IMR-90 (cell line): ENCODE measurements at regions not wholly inside any gene's neighbourhood (a gene's known extent, or its start where the extent isn't known, plus 50 kb on each side); places are given as distances from the start of the nearest gene placed in this dataset.

ENCODE experiments used
- ATAC-seq: fragments of 200-7000 bp; cut with Tn5 transposase; 2 replicates; pipeline ENCODE4 v1.9.1; 2020; ENCODE audit warnings: low read depth, mild to moderate bottlenecking, moderate library complexity
- BruUV-seq: library from RNA; stranded (reverse); fragments of 400-500 nt; replicated peaks from 2 replicates; lab custom pipeline; 2021; lab: Mats Ljungman, UMichigan
- CTCF ChIA-PET: fragments of 300-600 bp; formaldehyde crosslinking; extraction: SDS; loops from one replicate; lab custom pipeline; 2021; ENCODE audit warnings: antibody characterized with exemption; lab: Yijun Ruan, JAX
- POLR2A ChIA-PET: fragments of 300-600 bp; sonication (Branson Sonifier 250); formaldehyde crosslinking; loops from one replicate; lab custom pipeline; 2022; ENCODE audit warnings: antibody characterized with exemption; ENCODE audit not compliant: unreplicated experiment; lab: Charles Lee
- DNase-seq: peaks from one replicate; pipeline ENCODE4 v3.0.0; 2013
- H2AFZ ChIP-seq: replicated peaks from 2 replicates; pipeline ENCODE3; 2013; ENCODE audit warnings: low read length, mild to moderate bottlenecking; ENCODE audit not compliant: poor library complexity
- H2AK5ac ChIP-seq: 2 replicates; pipeline ENCODE4 v1.6.1; 2013; ENCODE audit warnings: low read depth, low read length, inconsistent platforms
- H2AK9ac ChIP-seq: replicated peaks from 2 replicates; pipeline ENCODE3; 2013; ENCODE audit warnings: mild to moderate bottlenecking, low read depth, low read length, moderate library complexity; ENCODE audit not compliant: poor library complexity
- H2BK120ac ChIP-seq: 2 replicates; pipeline ENCODE4 v1.6.1; 2013; ENCODE audit warnings: low read depth, low read length, inconsistent platforms
- H2BK15ac ChIP-seq: 3 replicates; pipeline ENCODE4 v1.6.1; 2013; ENCODE audit warnings: low read depth, low read length, inconsistent platforms
- H2BK20ac ChIP-seq: 2 replicates; pipeline ENCODE4 v1.6.1; 2013; ENCODE audit warnings: low read depth, mild to moderate bottlenecking, inconsistent platforms, low read length, moderate library complexity
- H2BK5ac ChIP-seq: 2 replicates; pipeline ENCODE4 v1.6.1; 2013; ENCODE audit warnings: mild to moderate bottlenecking, low read depth, low read length, inconsistent platforms; ENCODE audit not compliant: poor library complexity, severe bottlenecking
- H3K14ac ChIP-seq: replicated peaks from 2 replicates; pipeline ENCODE4 v1.6.1; 2013; ENCODE audit warnings: low read depth, low read length, inconsistent platforms
- H3K18ac ChIP-seq: 2 replicates; pipeline ENCODE4 v1.6.1; 2013; ENCODE audit warnings: low read depth, low read length, control low read depth
- H3K23ac ChIP-seq: 2 replicates; pipeline ENCODE4 v1.6.1; 2013; ENCODE audit warnings: low read depth, low read length, inconsistent platforms
- H3K27ac ChIP-seq: 2 replicates; pipeline ENCODE4 v1.5.1; 2013; ENCODE audit warnings: mild to moderate bottlenecking, control low read depth, low read length; ENCODE audit not compliant: insufficient read depth
- H3K27me3 ChIP-seq: 2 replicates; pipeline ENCODE4 v1.6.1; 2013; ENCODE audit warnings: low read length; ENCODE audit not compliant: control insufficient read depth, insufficient read depth
- H3K36me3 ChIP-seq: 2 replicates; pipeline ENCODE4 v1.6.1; 2013; ENCODE audit warnings: low read length, mixed read lengths; ENCODE audit not compliant: control insufficient read depth, insufficient read depth
- H3K4ac ChIP-seq: 2 replicates; pipeline ENCODE4 v1.6.1; 2013; ENCODE audit warnings: low read depth, low read length, inconsistent platforms
- H3K4me1 ChIP-seq: 2 replicates; pipeline ENCODE4 v1.6.1; 2013; ENCODE audit warnings: low read length, mixed read lengths; ENCODE audit not compliant: control insufficient read depth, insufficient read depth
- H3K4me2 ChIP-seq: 2 replicates; pipeline ENCODE4 v1.6.1; 2013; ENCODE audit warnings: low read depth, mild to moderate bottlenecking, control low read depth, low read length, moderate library complexity
- H3K4me3 ChIP-seq: 2 replicates; pipeline ENCODE4 v1.5.1; 2013; ENCODE audit warnings: low read depth, mild to moderate bottlenecking, control low read depth, low read length, moderate library complexity; ENCODE audit not compliant: insufficient read depth
- H3K56ac ChIP-seq: 2 replicates; pipeline ENCODE4 v1.6.1; 2013; ENCODE audit warnings: low read length, inconsistent platforms; ENCODE audit not compliant: insufficient read depth; ENCODE audit errors: extremely low read depth
- H3K79me1 ChIP-seq, 2 experiments: 2 replicates each; pipeline ENCODE4 v1.6.1; 2013; ENCODE audit warnings: low read length in 2 of 2, inconsistent platforms in 1 of 2, low read depth in 1 of 2
- H3K9ac ChIP-seq: 2 replicates; pipeline ENCODE4 v1.6.1; 2013; ENCODE audit warnings: low read depth, low read length, control low read depth
- H3K9me1 ChIP-seq: 2 replicates; pipeline ENCODE4 v1.6.1; 2013; ENCODE audit warnings: low read length, inconsistent platforms; ENCODE audit not compliant: insufficient read depth
- H3K9me3 ChIP-seq: 2 replicates; pipeline ENCODE4 v1.6.1; 2013; ENCODE audit warnings: low read length; ENCODE audit not compliant: control insufficient read depth, insufficient read depth
- H4K20me1 ChIP-seq: 2 replicates; pipeline ENCODE4 v1.6.1; 2013; ENCODE audit warnings: low read length, inconsistent platforms; ENCODE audit not compliant: insufficient read depth
- H4K5ac ChIP-seq: 2 replicates; pipeline ENCODE4 v1.6.1; 2013; ENCODE audit warnings: mild to moderate bottlenecking, low read depth, low read length, control low read depth
- H4K8ac ChIP-seq, 2 experiments: 2 replicates each; pipeline ENCODE4 v1.6.1; 2013; ENCODE audit warnings: low read depth in 2 of 2, low read length in 2 of 2, control low read depth in 1 of 2, inconsistent platforms in 1 of 2
- H4K91ac ChIP-seq: 2 replicates; pipeline ENCODE4 v1.6.1; 2013; ENCODE audit warnings: low read depth, low read length, inconsistent platforms; ENCODE audit not compliant: insufficient read depth
- CHD1 ChIP-seq: IDR thresholded peaks from 2 replicates; pipeline ENCODE4 v1.6.1; 2012; ENCODE audit warnings: low read depth, low read length, improper control_type of control experiment
- RAD21 ChIP-seq: IDR thresholded peaks from 2 replicates; pipeline ENCODE4 v1.6.1; 2012; ENCODE audit warnings: low read length, improper control_type of control experiment
- WGBS, 2 experiments: methylation state at CpG; one replicate each; pipeline versions ENCODE4 v1.1.5 to v1.1.7; 2013; ENCODE audit warnings: missing lambda C conversion rate in 2 of 2; ENCODE audit not compliant: insufficient read length in 1 of 2; ENCODE audit errors: extremely low coverage in 2 of 2; 5-methylcytosine and 5-hydroxymethylcytosine counted together
- dilution Hi-C: fragments of 300-500 bp; cut with HindIII; formaldehyde crosslinking; loops from one replicate; pipeline ENCODE4 v1.14.3; 2018; ENCODE audit warnings: low sequenced_read_pairs; ENCODE audit not compliant: unreplicated experiment
- in situ Hi-C: fragments of 300-500 bp; cut with MboI; formaldehyde crosslinking; loops from 3 replicates; pipeline ENCODE4 v1.14.3; 2019; ENCODE audit warnings: low sequenced_read_pairs, inconsistent platforms, mixed read lengths
- intact Hi-C: fragments of 100-400 bp; cut with micrococcal nuclease; formaldehyde crosslinking; loops from 2 replicates; pipeline ENCODE4 v1.10.0; 2022

DNA sequence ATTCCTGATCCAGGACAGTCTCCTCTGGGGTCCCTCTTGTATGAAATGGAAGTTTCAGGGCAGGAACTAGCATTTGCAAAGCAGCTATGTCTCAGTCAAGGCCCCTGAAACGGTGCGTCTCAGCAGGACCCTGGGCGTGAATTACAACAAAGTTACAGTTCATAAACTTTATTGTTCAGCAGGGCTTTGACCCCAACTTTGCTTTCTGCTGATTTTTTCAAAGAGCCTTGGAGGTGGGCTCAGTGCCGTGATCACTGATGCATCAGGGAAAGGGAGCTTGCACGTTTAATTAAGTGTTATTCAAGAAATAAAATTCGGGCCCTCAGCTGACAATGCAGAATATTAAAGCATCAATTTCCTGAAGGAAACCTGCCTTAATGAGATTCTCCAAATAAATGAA is 260.1 kb upstream of the C16orf82 start:
- H3K4me3 ChIP-seq = no peak overlapping the region
- DNase-seq = no peak
- no peak overlapping the region for H2BK120ac ChIP-seq
- H3K4ac ChIP-seq = no peak overlapping the region
- dilution Hi-C loops (no loop called here), in situ Hi-C loops (no loop called here), intact Hi-C loops (no loop called here)
- no peak overlapping the region for H3K56ac ChIP-seq
- no peak overlapping the region for H2BK15ac ChIP-seq
- H3K9me1 ChIP-seq = no peaks in the 10 kb centered on the region
- H2AFZ ChIP-seq = no peak overlapping the region
- no peak overlapping the region for H3K4me2 ChIP-seq
- H2BK5ac ChIP-seq = no peak overlapping the region
- no peak overlapping the region for H2AK5ac ChIP-seq
- H3K23ac ChIP-seq = no peak overlapping the region
- H3K4me1 ChIP-seq = no peaks in the 10 kb centered on the region
- POLR2A ChIA-PET = no interaction called here
- ATAC-seq = no peak
- no peak overlapping the region for H3K18ac ChIP-seq
- 72% methylated on average over 3 of the region's 6 CpGs; no CpG with 5 or more reads in 1 of the 2 experiments for WGBS, 2 experiments
- H2AK9ac ChIP-seq = no peak overlapping the region
- no peaks in the 10 kb centered on the region for H3K9me3 ChIP-seq
- TF ChIP-seq CHD1 = no peak
- TF ChIP-seq RAD21 = no peak
- H2BK20ac ChIP-seq = no peak overlapping the region
- H3K14ac ChIP-seq = no peak overlapping the region
- CTCF ChIA-PET = no interaction called here
- no TSS peak for BruUV-seq
- no peaks in the 10 kb centered on the region for H3K79me1 ChIP-seq
- no peak overlapping the region for H3K9ac ChIP-seq
- no peaks in the 10 kb centered on the region for H4K20me1 ChIP-seq
- no peaks in the 10 kb centered on the region for H3K36me3 ChIP-seq
- H3K27me3 ChIP-seq = no peaks in the 10 kb centered on the region
- H4K8ac ChIP-seq = no peak overlapping the region
- H3K27ac ChIP-seq = no peak overlapping the region
- no peak overlapping the region for H4K5ac ChIP-seq
- H4K91ac ChIP-seq = no peak overlapping the region
